Keratinocyte (primary cell): ENCODE measurements at regions not wholly inside any gene's neighbourhood (a gene's known extent, or its start where the extent isn't known, plus 50 kb on each side); places are given as distances from the start of the nearest gene placed in this dataset.
"Not testable (repeated sequence)": the region's sequence is repeated elsewhere in the genome, so short reads cannot be mapped to it uniquely, and the experiment has no call there.

ENCODE experiments used
- DNase-seq: peaks from one replicate; pipeline ENCODE4 v3.0.0-alpha.2; 2011; ENCODE audit warnings: low read depth, missing footprints, low spot score
- FAIRE-seq: peaks from 2 replicates; lab custom pipeline; 2011; peaks lifted over from hg19 to GRCh38; lab: Jason Lieb, UNC
- H2AFZ ChIP-seq: 2 replicates; pipeline ENCODE4 v1.6.0; 2012; ENCODE audit warnings: low read length, control low read depth, inconsistent platforms; ENCODE audit not compliant: control insufficient read depth
- H3K27ac ChIP-seq: 2 replicates; pipeline ENCODE4 v1.5.1; 2011; ENCODE audit warnings: low read length; ENCODE audit not compliant: control insufficient read depth, insufficient read depth
- H3K27me3 ChIP-seq: 3 replicates; pipeline ENCODE4 v1.6.0; 2011; ENCODE audit warnings: low read length; ENCODE audit not compliant: control insufficient read depth, insufficient read depth; ENCODE audit errors: extremely low read depth
- H3K36me3 ChIP-seq, 2 experiments: 2 replicates in 1 of 2; 3 replicates in 1 of 2; pipeline ENCODE4 v1.5.1; 2011; ENCODE audit warnings: low read length in 2 of 2, mild to moderate bottlenecking in 1 of 2; ENCODE audit not compliant: control insufficient read depth in 2 of 2, insufficient read depth in 2 of 2; ENCODE audit errors: extremely low read depth in 1 of 2
- H3K4me1 ChIP-seq: 3 replicates; pipeline ENCODE4 v1.5.1; 2011; ENCODE audit warnings: low read length; ENCODE audit not compliant: control insufficient read depth, insufficient read depth; ENCODE audit errors: extremely low read depth
- H3K4me2 ChIP-seq: 3 replicates; pipeline ENCODE4 v1.6.0; 2011; ENCODE audit warnings: low read depth, low read length; ENCODE audit not compliant: control insufficient read depth, insufficient read depth; ENCODE audit errors: extremely low read depth
- H3K4me3 ChIP-seq, 3 experiments: fragments of 200-600 bp in 1 of 3; sonication (generic) in 1 of 3; 2 replicates in 2 of 3; 3 replicates in 1 of 3; pipeline ENCODE4 v1.5.1; 2011 to 2016; ENCODE audit warnings: low read length in 3 of 3, mild to moderate bottlenecking in 3 of 3, control low read depth in 2 of 3, inconsistent platforms in 1 of 3, low read depth in 1 of 3, mixed read lengths in 1 of 3, mixed run types in 1 of 3, moderate library complexity in 1 of 3; ENCODE audit not compliant: control insufficient read depth in 2 of 3, insufficient read depth in 2 of 3; ENCODE audit errors: extremely low read depth in 1 of 3
- H3K79me2 ChIP-seq: 2 replicates; pipeline ENCODE4 v1.6.0; 2012; ENCODE audit warnings: low read length; ENCODE audit not compliant: control insufficient read depth, insufficient read depth
- H3K9ac ChIP-seq: 3 replicates; pipeline ENCODE4 v1.6.0; 2011; ENCODE audit warnings: low read length; ENCODE audit not compliant: control insufficient read depth, insufficient read depth; ENCODE audit errors: extremely low read depth
- H3K9me1 ChIP-seq: 3 replicates; pipeline ENCODE4 v1.6.0; 2011; ENCODE audit warnings: low read length; ENCODE audit not compliant: control insufficient read depth, insufficient read depth; ENCODE audit errors: extremely low read depth
- H3K9me3 ChIP-seq: 2 replicates; pipeline ENCODE4 v1.5.1; 2012; ENCODE audit warnings: low read depth, low read length; ENCODE audit not compliant: control insufficient read depth
- H4K20me1 ChIP-seq: 3 replicates; pipeline ENCODE4 v1.6.0; 2011; ENCODE audit warnings: low read length; ENCODE audit not compliant: control insufficient read depth, insufficient read depth; ENCODE audit errors: extremely low read depth
- CTCF ChIP-seq, 3 experiments: IDR thresholded peaks in 1 of 3; conservative IDR thresholded peaks in 1 of 3; optimal IDR thresholded peaks in 1 of 3; 2 replicates in 2 of 3; 3 replicates in 1 of 3; pipeline versions ENCODE3 to v1.5.1; 2011; ENCODE audit warnings: low read length in 3 of 3, mild to moderate bottlenecking in 3 of 3, moderate library complexity in 2 of 3, control low read depth in 1 of 3, inconsistent platforms in 1 of 3; ENCODE audit not compliant: insufficient read depth in 2 of 3; ENCODE audit errors: extremely low read depth in 1 of 3
- EZH2 ChIP-seq: IDR thresholded peaks from one replicate; pipeline ENCODE4 v1.6.1; 2012; ENCODE audit warnings: inconsistent platforms, mild to moderate bottlenecking, low read length, moderate library complexity
- dilution Hi-C: fragments of 300-500 bp; cut with MboI; formaldehyde crosslinking; loops from one replicate; pipeline ENCODE4 v1.7.0; 2020; ENCODE audit warnings: low sequenced_read_pairs; ENCODE audit not compliant: extremely low pct_ligation_motif_present

GRCh38 chr18:56282234-56283104, 355.9 kb downstream of the TXNL1 start:
- Histone ChIP-seq H3K36me3 (no peaks in the 10 kb centered on the region), H4K20me1 (no peaks in the 10 kb centered on the region), H3K4me1 (no peaks in the 10 kb centered on the region), H3K27me3 (no peaks in the 10 kb centered on the region), H3K4me2 (no peak overlapping the region), H3K4me3 (no peak overlapping the region), H3K27ac (no peak overlapping the region), H2AFZ (no peak overlapping the region), H3K9me1 (no peaks in the 10 kb centered on the region), H3K9ac (no peak overlapping the region), H3K79me2 (no peaks in the 10 kb centered on the region), H3K9me3 (no peaks in the 10 kb centered on the region)
- dilution Hi-C loops = no loop called here
- no peak for DNase-seq
- no peak for FAIRE-seq
- TF ChIP-seq EZH2 = no peak
- TF ChIP-seq CTCF (optimal IDR thresholded peaks at IDR 0.05 in 1 of 3, IDR thresholded peaks at IDR 0.05 in 1 of 3, conservative IDR thresholded peaks at IDR 0.05 in 1 of 3; ENCODE audit: extremely low read depth in 1 of 3, insufficient read depth in 2 of 3, low read length in 3 of 3) = no peak

GRCh38 chr18:56279816-56280215, 358.6 kb downstream of the TXNL1 start:
- H3K4me3 ChIP-seq, H3K4me1 ChIP-seq, H3K4me2 ChIP-seq, H3K36me3 ChIP-seq, H3K27ac ChIP-seq, H3K27me3 ChIP-seq, H3K79me2 ChIP-seq, H4K20me1 ChIP-seq, FAIRE-seq, H3K9me1 ChIP-seq, H3K9me3 ChIP-seq, H2AFZ ChIP-seq, dilution Hi-C loops, DNase-seq, H3K9ac ChIP-seq: not testable (repeated sequence)
